GM12864 (cell line): ENCODE measurements at regions not wholly inside any gene's neighbourhood (a gene's known extent, or its start where the extent isn't known, plus 50 kb on each side); places are given as distances from the start of the nearest gene placed in this dataset.

Source experiments
- DNase-seq: peaks from one replicate; pipeline ENCODE4 v3.0.0-alpha.2; 2011; ENCODE audit warnings: low read depth
- H3K4me3 ChIP-seq: 2 replicates; pipeline ENCODE4 v1.5.1; 2011; ENCODE audit warnings: mild to moderate bottlenecking, low read depth, low read length, control low read depth
- TF ChIP-seq, protein P1 (sequence below): IDR thresholded peaks from 2 replicates; pipeline ENCODE4 v1.5.1; 2011; ENCODE audit warnings: low read depth, mild to moderate bottlenecking, moderate library complexity, low read length, control low read depth, inconsistent platforms; ENCODE audit errors: missing control alignments

DNA sequence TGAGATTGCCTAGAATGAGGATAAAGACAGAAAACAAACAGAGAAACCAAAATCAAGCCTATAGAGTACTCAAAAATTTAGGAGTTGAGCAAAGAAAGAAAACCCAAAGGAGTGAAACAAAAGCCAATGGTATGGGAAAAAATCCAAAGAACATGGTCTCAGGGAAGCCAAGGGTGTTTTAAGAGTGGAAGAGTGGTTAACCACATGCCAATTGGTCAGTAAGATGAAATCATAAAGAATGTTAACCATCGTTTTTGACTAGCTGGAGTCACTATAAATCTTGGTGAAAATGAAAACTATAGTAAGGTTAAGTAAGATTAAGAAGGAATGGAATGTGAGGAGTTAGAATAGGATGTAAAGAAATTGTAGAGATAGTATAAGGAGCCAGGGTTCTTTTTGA is 64.7 kb upstream of the RPL34 start:
- H3K4me3 ChIP-seq: no peak overlapping the region
- TF ChIP-seq, protein P1, sequence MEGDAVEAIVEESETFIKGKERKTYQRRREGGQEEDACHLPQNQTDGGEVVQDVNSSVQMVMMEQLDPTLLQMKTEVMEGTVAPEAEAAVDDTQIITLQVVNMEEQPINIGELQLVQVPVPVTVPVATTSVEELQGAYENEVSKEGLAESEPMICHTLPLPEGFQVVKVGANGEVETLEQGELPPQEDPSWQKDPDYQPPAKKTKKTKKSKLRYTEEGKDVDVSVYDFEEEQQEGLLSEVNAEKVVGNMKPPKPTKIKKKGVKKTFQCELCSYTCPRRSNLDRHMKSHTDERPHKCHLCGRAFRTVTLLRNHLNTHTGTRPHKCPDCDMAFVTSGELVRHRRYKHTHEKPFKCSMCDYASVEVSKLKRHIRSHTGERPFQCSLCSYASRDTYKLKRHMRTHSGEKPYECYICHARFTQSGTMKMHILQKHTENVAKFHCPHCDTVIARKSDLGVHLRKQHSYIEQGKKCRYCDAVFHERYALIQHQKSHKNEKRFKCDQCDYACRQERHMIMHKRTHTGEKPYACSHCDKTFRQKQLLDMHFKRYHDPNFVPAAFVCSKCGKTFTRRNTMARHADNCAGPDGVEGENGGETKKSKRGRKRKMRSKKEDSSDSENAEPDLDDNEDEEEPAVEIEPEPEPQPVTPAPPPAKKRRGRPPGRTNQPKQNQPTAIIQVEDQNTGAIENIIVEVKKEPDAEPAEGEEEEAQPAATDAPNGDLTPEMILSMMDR: no peak
- no peak for DNase-seq

DNA sequence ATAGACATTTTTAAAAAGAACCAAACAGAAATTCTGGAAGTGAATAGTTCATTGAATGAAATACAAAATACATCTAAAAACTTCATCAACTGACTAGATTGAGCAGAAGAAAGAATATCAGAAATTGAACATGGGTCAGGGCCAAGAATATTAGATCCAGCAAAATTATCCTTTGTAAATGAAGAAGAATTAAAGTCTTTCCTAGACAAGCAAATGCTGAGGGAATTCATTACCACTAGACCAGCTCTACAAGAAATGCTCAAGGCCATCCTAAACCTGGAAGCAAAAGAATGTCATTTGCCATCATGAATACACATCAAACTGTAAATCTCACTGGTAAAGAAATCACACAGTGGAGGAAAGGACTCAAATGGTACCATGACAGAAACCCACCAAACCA is 72.7 kb upstream of the RPL34 start:
- H3K4me3 ChIP-seq: no peak overlapping the region
- no peak for DNase-seq
- TF ChIP-seq, protein P1: no peak

DNA sequence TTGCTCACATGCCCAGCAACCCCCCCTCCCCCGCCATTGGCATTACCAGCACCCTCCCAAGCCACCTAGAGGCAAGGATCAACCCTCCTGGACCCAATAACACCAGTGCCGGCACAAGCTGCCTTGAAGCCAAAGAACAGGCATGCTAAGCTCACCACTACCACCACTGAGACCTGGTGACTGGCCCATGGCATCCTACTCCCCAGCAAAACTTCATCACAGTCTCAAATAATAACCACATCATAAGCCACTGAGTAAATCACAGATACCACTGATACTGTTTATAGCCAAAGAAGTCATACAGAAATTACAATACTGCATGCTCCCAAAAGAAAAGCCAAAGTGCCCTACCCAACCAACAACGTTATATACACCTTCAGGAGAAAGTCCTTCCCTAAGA is 73.6 kb upstream of the RPL34 start:
- no peak overlapping the region for H3K4me3 ChIP-seq
- DNase-seq: no peak
- TF ChIP-seq, protein P1: no peak

DNA sequence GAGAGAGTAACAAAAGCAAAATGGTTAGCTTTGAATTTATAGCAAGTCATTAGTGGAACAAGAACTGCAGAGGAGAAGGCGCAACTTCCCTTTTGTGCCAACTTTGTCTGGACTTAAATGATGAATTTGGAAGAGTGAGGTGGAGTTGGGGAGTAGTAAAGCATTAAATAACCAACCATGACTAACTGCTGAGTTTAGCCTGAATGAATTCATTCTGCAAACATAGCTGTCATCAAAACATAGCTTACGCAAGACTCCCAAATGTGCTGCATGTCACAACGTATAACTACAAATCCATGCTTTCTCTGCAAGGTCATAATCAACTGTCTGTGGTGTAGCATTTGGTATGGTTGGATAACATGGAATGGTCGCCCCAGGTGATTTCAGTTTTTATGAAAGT is 75.9 kb upstream of the RPL34 start:
- DNase-seq: no peak
- H3K4me3 ChIP-seq: no peak overlapping the region
- TF ChIP-seq, protein P1: no peak

DNA sequence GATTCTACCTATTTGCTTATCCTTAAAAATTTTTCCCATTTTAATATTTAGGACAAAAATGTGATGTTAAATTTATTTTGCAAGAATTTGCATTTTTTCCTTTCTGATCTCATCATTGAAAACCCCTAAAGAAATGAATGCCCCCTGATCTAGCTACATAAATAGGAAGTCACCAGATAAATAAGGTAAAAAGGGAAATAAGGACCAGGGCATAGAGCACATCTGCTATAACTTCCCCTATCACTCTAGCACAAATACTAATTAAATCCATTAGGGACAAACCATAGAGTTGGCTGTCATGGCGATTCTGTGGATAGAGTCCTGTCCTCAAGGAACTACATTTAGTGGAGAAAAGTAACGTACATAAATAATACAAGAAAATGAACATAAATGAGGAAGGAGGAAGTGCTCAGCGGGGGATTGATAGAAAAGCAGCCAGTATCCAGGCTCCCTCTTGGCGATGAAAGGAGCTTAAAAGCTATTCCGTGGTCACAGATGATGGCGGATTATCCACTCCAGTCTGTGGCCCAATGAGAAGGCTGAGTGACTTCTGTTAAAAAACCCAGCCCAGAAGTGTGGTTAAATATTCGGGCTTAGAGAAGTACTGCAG is 76.9 kb upstream of the RPL34 start:
- TF ChIP-seq, protein P1: no peak
- H3K4me3 ChIP-seq: no peak overlapping the region
- no peak for DNase-seq

DNA sequence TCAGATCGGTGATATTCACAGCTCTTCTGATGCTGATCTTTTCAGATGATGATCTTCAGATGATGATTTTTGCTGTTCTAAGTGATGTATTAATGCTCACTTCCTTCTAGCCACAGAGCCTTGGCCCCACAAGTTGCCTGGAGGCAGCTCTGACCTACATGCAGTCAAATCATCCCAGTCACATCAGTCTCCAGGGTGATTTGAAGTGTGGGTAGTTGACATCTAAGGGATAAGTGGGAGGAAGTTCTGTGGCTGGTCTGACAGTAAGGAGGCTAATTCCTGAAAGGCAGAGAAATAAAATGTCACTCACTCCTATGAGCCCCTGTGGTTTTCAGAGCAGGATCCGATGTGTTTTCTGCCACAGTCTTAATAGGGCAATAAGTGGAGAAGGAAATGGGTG is 79.8 kb upstream of the RPL34 start:
- DNase-seq: no peak
- no peak overlapping the region for H3K4me3 ChIP-seq
- TF ChIP-seq, protein P1: no peak

DNA sequence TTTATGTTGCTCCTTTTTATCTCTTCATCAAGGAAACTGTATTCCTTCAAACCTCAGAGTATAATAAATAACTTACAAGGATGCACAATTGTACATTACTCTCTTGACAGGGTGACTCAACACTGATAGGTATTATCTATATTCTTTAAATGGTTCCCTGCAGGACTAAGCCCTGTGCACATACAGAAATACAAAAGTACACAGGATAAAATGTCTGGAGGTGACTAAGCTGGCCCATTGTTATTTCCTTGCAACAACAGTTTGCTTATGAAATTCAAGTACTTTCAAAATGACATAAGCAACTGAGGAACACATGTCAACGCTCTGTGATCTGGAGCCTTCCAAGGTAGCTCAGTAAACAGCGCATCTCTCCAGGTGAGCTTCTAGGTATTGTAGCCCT is 83.8 kb upstream of the RPL34 start:
- DNase-seq: no peak
- no peak overlapping the region for H3K4me3 ChIP-seq
- TF ChIP-seq, protein P1: no peak
